ENCODE measurements at regions not wholly inside any gene's neighbourhood (a gene's known extent, or its start where the extent isn't known, plus 50 kb on each side); places are given as distances from the start of the nearest gene placed in this dataset.
"Not testable (repeated sequence)": the region's sequence is repeated elsewhere in the genome, so short reads cannot be mapped to it uniquely, and the experiment has no call there.

- DNase-seq, result no peak
Observed at GRCh38 chr7:142698429-142698828, 50.8 kb upstream of the PRSS1 start.

- DNase-seq, result no peak
Observed at GRCh38 chr7:142697270-142697669, 52.0 kb upstream of the PRSS1 start.

GRCh38 chr7:142696456-142697179 lies 52.7 kb upstream of the PRSS1 start:
- no peak for DNase-seq

GRCh38 chr7:142693911-142694310 lies 55.4 kb upstream of the PRSS1 start:
- DNase-seq, result no peak

DNA sequence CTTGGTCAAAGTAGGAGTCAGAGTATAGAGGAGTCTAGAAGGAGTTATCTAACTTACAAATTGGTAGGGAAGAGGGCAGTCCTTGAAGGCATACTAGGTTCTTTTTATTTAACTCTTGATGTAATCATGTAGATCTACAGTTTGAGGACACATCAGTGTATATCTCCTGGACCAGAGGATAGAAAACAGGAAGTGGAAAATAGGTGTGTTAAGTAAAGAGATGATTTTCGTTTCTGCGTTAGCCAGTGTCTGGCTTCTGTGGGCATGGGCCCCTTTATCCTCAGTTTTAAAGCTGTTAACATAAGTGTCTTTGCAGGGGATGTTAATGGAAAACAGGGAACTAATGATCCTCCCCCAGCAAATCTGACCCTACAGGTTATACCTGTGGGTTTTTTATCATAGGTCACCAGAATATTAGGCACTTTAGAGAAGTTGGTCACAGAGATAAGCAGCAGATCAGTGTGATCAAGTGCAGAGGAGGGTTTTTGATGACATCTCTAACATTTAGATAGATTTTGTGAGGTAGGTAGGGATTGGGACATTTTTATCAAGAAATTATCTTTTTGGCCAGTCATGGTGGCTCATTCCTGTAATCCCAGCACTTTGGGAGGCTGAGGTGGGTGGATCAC lies 58.6 kb upstream of the PRSS1 start:
- no peak for DNase-seq

- DNase-seq, result no peak
Observed at GRCh38 chr7:142689439-142690120, 59.7 kb upstream of the PRSS1 start.

- no peak for DNase-seq
Observed at GRCh38 chr7:142685877-142686508, 63.3 kb upstream of the PRSS1 start.

GRCh38 chr7:142681314-142682092 lies 67.8 kb upstream of the PRSS1 start:
- DNase-seq, result no peak

DNA sequence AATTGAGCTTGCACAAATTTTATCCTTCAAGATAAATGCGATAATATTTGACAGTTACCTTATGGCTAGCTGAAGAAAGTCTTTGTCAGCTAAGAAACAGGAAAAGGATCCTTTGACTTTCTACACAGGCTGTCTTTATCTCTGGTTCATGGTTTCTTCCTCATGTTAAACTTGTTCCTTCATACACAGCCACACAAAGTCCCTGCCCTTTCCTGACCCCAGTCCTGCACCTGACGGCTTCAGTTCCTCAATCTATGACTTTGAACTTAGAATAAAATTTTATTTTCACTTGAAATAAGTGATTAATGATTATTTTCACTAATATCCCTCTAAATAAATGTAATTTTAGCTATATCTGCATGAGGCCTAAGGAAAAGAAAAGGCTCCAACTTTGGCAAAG lies 77.8 kb upstream of the PRSS1 start:
- no peak for DNase-seq

- DNase-seq, result no peak
Observed at GRCh38 chr7:142670511-142670910, 78.8 kb upstream of the PRSS1 start.

- no peak for DNase-seq
Observed at GRCh38 chr7:142669074-142669654, 80.1 kb upstream of the PRSS1 start.

DNA sequence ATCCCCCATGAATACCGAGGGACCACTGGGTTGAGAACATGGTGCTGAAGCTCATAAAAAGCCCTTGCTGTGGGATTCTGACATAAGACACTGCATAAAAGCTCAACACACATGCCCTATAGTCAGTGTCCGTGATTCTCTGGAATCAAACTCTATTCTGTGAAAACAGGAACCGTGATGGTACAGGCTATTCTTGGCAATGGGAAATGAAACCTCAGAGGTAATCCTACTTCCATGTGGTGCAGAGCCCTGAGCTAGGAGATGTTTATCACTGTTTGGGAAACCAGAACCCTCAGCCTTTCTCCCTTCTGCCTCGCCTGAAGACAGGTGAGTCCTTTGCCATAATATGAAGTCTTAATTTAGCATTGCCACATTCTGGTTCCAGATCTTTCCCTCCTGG lies 80.8 kb upstream of the PRSS1 start:
- no peak for DNase-seq

- no peak for DNase-seq
Observed at GRCh38 chr7:142657376-142657775, 91.9 kb upstream of the PRSS1 start.

- DNase-seq, result no peak
Observed at GRCh38 chr7:142654398-142654797, 94.9 kb upstream of the PRSS1 start.

DNA sequence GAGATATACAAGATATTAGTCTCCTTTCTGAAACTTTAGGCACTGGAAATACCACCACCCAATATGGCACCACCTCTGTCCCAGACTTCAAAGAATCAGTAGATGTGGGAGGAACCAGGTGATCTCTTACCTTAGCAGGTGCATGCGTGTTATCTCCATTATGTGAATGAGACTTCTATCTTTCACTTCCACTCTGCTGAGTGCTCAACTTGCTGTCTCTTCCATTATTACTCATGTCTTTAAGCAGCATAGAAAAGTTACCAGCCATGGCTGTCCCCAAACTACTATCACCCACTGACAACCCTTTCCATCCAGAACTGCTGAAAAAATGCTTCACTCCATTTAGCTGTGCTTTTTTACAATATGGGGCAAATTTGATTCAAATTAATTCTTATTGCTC lies 101.5 kb upstream of the PRSS1 start:
- no peak for DNase-seq

DNA sequence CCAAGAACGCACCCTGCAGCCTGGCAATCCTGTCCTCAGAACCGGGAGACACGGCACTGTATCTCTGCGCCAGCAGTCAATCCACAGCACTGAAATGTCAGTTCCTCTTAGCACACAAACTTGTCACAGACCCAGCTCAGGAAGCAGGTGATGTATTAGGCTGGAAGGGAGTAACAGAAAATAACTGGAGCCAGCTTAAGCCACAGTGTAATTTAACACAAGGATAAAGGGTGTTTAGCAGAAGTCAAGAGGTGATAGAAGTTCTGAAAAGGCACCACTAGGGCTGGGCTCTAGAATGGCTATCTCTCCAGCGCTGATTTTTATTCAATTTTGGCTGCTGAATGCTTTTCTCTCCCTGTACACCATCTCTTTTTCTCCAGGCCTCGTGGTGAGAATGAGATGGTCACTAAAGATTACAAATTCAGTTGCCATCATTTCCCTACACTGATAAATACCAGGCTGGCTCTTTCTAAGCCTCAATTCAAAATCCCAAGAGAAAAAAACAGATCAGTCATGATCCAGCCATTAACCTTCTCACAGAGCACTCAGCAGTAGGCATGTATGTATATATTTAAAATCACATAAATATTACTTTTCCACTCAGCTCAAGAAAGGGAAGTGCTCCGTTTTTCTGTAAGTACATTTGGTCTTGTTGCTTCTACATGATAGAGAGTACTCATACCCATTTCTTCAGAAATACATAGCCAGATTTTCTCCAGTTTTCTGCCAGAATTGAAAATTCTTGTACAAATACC lies 102.7 kb upstream of the PRSS1 start:
- no peak for DNase-seq

DNA sequence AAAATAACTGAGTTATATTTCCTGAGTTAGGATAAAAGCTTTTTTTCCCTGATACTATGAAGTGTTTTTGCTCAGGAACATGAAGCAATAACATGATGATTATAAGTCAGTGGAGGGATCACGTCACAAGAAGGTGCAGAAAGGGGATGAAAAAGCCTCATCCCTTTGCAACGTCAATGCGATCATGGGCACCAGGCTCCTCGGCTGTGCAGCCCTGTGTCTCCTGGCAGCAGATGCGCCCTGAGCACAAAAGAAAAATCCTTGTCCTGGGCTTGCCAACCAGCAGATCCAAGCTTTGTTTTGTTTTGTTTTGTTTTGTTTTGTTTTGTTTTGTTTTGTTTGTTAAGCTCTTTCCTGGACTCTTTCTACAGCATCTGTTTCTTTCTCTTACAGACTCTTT lies 103.5 kb upstream of the PRSS1 start:
- no peak for DNase-seq

DNA sequence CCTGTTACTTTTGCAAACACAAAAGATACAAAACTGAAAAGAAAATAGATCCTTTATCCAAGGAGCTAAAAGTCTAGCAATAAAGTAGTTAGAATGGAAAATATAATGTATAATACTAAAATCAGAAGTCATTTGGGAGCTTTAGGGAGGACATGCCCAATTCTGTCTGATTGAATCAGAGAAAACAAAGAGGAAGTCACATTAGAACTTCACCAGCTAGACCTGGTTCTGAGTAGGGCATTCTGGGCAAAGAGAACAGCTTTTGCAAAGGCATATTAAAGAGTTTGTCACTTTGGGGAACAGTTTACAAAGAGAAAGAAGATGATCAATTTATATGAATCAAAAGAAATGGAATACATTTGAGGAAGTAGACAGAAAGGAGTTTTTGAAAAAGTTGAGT lies 107.0 kb upstream of the PRSS1 start:
- no peak for DNase-seq

- not testable (repeated sequence) for DNase-seq
Observed at GRCh38 chr7:142641252-142641651, 108.0 kb upstream of the PRSS1 start.

DNA sequence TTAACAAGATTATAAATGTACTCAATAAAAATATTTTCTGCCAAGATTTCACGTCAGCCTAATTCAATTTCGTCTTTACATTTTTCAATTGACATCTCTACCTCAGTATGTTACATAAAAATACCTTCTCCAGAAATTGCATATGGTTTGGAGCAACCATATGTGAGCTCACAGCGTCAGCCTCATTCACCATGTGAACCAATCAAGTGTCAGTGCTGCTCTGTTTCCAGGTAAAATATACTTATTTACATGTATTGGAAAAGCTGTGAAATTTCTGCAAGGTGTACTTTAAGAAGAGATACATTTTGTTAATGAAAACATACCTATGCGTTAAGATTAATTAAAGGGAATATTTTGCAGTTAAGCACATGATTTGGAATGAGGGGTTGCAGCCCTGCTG lies 110.7 kb upstream of the PRSS1 start:
- no peak for DNase-seq

DNA sequence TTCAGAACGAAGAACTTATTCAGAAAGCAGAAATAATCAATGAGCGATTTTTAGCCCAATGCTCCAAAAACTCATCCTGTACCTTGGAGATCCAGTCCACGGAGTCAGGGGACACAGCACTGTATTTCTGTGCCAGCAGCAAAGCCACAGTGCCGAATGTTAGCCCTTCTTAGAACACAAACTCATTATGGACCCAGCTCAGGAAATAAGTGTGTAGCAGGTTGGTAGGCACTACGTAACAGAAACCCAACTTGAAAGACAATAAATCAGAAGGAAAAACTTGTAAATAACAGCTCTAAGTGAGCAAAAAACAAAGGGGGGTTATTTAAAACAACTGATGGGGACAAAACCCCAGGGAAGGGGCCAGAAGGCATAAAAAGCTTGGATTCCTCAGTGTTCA lies 112.0 kb upstream of the PRSS1 start:
- no peak for DNase-seq

GRCh38 chr7:142636751-142637150 lies 112.5 kb upstream of the PRSS1 start:
- no peak for DNase-seq

Data from activated CD8-positive, alpha-beta memory T cell treated with anti-CD3 and anti-CD28 coated beads, Interleukin-2, amount 50 U/mL, for 48 hours (primary cell).